Stimulated activated CD8-positive, alpha-beta memory T cell treated with anti-CD3 and anti-CD28 coated beads, Interleukin-4, amount 100 ng/mL, for 4 hours (primary cell): ENCODE measurements at regions not wholly inside any gene's neighbourhood (a gene's known extent, or its start where the extent isn't known, plus 50 kb on each side); places are given as distances from the start of the nearest gene placed in this dataset.
A peak's percentile ranks its signal among the peaks of the same experiment; 100 is the strongest.

Experiments used
- DNase-seq, 2 donors: peaks; one replicate each; pipeline ENCODE4 v3.0.0-alpha.2; 2020; ENCODE audit warnings: low read depth in 2 of 2, low spot score in 1 of 2

DNA sequence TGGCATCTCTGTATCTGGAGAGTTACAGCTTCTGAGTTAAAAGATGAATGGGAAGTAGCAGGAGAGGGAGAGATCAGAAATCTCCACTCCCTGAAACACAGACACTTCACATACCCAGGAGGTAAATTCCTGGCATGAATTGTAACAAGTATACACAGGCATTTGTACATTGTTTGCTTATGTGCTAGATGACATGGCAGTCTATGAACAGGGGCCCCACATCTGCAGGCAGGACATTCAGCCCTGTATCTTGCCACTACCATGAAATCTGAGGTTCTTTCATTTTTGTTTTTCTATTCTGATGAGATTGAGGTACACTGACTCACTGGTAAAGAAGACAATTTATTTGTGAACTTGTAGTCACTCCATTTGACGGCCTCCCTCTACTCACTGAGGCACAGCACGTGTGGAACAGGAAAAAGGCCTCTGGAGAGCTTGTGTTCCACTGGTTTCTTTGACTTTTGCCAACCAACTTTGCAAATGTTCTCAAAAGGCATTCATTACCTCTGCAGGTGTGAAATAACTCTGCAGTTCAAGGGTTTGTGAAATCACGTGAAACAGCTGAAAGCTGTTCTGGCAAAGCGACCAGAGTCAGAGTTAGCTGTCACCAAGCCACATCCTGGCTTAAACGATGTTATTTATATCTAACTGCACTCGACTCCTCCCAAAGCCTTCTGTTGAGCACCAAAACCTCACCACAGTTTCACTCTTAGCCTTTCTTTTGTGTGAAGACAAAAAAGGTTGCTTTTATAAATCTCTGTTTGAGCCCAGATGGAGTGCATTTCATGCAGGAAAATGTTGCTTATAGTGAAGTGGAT, 401.3 kb upstream of the CFAP20DC start:
- DNase-seq, result peak in 1 of 2 donors; percentile 33

DNA sequence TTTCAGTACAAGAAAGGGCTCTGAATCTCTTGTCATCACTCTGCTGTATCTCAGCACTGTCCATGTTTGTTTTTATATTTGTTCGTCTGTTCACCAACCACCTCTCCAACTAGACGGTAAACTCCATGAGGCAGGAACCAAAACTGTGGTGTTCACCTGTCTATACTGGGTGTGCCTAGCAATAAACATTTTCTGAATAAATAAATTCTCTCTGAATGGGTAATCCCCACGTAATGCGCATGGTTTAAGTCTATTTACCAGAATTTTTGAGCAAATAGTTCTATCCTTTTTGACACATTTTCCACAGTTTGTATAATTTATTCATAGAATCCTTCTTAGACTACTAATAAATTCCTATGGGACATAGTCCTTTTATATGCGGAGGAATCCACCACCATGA, 400.6 kb upstream of the CFAP20DC start:
- no peak for DNase-seq

DNA sequence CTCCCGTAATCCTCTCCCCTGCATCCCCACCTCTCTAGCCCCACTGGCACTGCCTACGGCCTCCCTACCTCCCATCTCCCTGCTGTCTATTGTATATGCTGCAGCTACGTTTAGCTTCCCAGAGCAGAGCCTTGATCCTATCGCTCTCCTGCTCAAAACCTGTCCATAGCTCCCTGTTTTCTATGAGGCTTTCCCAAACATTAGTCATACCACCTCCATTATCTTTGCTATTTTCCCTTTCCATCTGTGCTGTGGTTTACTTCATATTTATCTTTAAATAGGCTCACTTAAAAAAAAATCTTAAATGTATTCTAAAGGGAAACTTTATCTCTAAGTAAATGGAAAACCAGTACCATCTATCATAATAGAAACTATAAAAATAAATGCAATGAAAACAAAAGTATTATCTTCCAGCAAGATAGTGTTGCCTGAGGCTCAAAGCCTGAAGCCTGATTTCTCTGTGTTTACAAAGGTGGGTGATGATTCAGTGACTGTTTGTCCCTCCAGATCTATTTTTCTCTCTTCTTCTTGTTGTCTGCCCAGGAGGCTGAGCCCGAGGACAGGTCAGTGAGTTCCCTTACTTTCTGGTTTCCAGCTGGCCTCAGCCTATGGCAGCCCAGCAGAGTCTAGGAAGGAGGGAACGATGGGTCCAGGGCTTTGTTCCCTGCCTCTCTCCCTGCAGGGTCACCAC, 397.1 kb upstream of the CFAP20DC start:
- no peak for DNase-seq

DNA sequence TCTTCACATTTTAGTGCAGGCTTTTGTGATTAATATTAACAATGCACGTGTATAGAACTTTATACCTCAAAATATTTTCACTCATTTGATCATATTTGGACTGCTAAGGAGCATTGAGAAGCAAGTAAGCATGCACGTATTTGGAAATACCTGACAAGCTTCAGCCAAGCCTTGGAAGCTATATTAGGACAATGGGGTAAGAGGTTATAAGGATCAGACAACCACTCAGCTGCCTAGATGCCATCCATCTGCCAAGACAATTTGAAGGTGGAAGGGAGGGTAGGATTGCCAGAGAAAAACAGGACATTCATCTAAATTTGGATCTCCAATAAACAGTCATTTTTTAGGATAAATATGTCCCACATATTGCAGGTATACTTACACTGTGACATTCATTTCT, 394.9 kb upstream of the CFAP20DC start:
- no peak for DNase-seq

DNA sequence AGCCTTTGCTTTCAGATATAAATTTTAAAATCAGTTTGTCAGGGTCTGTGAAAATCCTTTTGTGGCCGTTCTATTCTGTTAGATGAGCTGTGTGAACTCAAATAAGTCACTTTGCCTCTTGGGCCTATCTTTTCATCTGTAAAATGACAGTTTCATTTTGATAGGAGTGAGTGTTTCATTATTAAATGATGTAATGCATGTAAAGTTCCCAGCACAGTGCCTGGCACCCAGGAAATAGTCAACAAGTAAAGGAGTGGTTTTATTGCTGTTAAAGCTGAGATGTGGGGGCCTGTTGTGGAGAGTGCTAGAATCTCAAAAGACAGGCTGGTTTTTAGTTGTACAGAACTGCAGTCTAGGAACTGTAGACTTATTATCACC, 394.5 kb upstream of the CFAP20DC start:
- DNase-seq, result no peak

DNA sequence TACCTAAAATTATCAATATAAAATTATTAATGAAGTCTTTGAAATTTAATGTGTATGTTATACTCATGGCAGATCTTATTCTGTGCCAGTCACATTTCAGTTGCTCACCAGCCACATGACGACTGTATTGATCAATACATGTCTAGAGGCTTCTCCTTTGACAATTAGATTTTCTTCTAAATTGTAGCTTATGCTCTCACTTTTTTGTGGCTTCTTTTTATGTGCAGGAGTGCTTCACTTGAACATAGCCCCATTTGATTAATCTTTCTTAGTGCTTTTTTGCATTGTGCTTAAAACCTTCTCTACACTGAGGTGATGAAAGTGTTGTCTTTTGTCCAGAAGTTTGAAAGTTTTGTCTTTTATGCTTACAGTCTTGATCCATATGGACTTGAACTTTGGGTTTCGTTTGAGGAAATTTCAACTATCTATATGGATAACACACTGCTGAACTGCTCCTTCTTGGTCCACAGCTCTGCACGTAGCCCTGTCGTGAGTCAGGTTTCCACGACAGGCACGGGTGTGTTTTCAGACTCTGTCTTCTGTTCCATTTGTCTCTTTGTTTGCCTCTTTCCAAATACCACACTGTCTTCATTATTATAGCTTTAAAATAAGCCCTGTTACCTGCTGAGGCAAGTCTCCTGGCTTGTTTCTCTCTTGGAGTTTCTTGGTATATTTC, 393.9 kb upstream of the CFAP20DC start:
- DNase-seq, result no peak

DNA sequence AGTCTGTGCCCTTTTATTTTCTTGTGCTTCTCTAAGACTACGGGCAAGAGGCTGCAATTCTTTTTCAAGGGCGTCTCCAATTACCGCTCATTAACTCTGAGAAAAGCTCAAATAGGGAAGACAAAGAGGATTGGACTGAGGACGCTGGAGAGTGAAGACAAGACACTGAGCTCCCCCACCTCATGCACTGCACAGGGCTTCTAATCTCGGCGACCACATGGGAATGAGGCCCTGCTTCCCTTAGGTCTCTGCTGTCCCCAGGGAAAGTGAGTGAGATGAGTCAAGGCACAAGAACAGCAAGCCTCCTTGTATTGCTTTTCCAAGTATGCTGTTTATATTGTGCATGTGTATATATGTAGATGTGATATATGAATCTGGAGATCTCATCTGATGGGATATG, 392.2 kb upstream of the CFAP20DC start:
- no peak for DNase-seq

DNA sequence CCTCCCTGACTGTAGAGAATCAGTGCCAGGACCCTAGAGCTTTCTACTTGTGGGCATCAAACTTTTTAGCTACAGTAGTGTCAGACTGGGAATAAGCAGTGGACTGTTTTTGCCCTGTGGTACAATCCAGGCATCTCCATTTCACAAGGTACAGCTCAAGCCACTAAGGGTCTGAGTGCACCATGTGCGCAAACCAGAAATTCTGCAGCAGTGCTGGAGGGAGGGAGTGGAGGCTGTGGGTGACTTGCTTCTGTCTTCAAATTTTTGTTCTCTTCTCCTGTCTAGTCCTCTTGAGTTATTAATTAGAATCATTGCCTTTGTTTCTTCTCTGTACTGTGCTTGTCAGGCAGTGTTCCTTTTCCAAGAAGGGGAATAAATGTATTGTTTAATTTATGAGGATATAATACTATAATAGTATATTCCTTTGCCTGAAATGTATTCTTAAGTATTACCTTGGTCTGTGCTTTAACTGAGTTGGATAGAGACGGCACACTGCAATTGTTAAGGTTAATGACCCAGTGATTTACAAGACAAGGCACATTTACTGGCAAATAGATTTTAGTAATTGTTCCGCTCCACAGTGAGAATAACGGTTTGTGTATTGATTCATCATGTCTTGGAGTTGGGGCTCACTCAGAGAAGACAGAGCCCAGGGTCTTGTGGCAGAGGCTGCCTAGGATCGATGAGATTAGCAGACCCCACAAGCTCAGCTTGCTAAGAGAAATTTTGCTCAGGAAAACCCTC, 390.6 kb upstream of the CFAP20DC start:
- no peak for DNase-seq

DNA sequence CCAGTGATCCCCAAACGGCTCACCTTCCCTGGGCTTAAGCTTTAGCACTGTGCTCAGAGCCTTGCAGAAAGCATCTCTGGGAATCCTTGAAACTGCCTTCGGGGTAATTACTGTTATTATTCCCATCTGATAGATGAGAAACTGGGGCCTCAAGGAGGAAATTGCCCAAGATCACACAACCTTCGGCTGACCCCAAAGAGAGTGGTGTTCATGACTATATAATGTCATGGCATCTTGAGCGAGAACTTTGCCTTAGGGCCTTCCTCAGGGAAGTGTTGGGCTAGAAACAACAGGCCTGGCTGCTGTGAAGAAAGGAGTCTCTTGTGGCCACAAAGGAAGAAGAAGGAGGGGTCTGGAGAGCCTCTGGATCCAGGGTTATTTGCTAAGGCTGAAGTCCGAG, 388.7 kb upstream of the CFAP20DC start:
- no peak for DNase-seq

DNA sequence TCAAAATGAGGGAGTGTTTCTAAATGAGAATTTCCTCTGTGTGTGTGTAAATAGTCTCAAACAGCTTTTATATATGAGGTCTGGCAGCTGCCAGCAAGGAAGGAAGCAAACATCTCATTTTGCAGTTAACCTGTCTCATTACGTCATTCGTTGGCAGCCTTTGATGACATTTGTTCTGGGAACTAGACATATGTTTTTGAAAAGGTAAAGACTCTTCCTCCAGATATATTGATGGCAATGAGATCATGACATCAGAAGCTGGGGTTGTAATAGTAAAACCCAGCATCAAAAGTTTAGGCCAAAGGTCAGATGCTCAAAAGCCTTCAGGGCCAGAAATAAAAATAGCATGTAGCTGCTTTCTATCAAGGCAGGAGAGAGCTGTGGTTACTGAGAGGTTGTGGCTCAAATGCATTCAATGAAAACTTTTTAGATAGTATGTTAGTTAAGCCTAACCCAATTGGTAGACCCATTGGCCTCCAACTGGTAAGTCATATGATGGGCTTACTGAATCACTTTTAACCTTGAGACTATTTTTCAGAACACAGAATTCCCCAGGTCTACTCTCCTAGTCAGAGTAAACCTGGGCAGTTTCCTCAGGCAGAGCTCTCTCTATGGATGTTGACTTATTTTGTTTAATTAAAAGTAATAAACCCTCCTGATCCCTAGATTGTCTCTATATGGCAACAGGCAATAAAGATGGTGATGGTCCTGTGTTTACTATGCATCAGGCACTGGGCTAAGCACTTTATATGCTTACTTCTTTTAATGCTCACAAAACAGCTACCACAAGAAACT, 386.5 kb upstream of the CFAP20DC start:
- DNase-seq, result no peak

DNA sequence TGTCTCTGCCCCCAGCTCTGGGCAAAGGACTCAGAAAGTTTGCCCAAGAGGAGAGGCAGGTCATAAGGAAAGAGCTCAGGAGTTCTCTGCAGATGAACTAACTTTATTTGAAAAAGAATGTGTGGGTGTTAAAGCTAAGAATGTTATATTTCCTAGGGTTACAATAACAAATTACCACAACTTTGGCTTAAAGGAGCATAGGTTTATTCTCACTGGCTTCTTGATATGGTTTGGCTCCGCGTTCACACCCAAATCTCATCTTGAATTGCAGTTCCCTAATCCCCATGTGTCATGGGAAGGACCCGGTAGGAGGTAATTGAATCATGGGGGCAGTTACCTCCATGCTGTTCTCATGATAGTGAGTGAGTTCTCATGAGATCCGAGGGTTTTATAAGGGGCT, 383.7 kb upstream of the CFAP20DC start:
- no peak for DNase-seq

DNA sequence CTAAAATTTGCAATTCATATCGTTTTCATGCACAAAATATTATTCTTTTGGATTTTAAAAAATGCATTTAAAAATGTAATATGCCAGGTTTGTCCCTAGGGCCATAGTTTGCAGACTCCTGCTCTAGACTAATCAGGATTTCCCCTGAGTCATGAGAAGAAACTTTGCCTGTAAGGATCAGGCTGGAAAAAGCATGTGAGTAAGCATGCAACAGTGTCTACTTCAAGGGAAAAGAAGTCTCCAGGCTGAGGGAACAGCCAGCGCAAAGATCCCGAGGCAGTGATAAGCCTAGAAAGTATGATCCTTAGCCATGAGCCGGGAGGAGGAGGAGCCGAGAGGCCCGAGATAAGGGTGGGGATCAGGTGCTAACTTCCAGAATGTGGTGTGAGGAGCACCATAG, 382.8 kb upstream of the CFAP20DC start:
- no peak for DNase-seq

DNA sequence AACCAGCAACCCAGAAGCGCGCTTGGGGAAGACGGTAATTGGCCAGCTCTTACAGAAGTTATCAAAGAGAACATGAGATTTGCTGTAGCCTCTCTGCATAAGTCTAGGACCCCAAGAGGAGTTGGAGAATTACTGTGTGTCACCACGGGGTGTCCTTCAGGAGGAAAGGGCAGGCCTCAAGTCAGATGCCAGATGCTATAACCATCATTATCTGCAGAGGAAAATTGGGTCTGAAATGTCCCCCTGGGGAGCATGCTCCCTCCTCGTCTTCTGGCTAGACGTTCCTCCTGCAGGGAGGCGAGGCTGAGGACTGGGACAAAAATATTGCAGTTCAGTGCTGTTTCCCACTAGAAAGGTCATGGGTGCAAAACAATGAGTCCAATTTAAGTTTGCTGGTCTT, 380.5 kb upstream of the CFAP20DC start:
- no peak for DNase-seq

DNA sequence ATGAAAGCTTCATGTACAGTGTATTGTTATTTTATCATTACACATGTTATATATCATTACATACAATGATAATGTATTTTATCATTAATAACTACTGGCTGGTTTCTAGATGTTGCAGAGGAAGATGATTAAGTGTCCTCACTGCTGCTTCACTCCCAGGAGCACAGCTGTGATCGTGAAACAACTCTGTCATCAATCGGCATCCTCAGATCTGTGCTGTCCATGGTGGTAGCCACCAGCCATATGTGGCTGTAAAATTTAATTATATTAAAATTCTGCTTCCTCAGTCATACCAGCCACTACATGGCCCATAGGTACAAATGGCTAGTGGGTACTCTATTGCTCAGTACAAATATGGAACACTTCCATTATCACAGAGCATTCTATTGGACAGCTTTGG, 379.4 kb upstream of the CFAP20DC start:
- DNase-seq, result no peak

DNA sequence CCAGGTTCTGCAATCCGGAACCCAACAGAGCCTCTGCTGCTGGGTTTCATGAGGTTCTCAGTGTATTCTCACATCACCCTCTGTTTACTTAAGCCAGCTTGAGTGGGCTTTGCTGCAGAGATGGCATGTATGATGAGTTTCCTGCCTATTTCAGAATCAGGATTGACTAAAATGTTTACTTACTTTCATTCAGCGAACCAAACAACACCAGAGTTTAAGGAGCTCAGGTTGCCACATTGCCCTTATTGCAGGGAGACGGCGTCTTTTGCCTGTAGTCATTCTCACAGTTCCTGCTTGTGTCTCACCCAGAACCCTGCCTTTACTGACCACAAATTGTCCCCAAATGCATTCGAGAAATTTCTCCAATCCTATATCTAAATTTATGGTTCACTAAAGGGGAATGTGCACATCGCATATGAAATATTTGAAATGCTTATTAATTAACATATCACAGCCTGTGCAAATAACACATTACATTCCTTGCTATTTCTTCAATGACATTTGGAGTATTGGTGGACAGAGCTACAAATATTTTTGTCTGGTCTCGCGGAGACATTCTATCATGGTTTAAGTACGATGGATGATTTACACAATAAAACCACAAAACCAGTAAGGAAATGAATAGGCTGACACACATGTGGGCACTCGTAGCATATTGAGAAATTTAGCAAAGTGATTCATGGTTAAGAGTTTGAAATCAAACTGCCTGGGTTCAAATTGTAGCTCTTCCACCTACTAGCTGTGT, 377.2 kb upstream of the CFAP20DC start:
- DNase-seq, result no peak

DNA sequence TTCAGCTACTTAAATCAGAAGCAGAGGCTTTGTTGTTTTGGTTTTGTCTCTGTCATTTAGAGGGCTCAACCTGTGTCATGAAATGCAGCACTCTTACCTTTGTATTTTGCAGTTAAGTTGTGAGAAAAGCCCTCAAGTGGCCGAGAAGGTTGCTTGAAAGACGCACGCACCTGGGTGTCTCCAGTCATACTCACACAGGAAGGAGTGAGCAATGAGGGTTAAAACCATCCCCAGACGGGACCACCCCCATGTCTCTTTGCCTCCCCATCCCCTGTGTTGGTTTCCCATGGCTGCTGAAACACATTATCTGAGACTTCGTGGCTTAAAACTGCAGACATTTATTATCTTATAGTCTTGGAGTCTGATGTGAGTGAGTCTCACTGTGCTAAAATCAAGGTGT, 376.1 kb upstream of the CFAP20DC start:
- peak in 1 of 2 donors; percentile 35 for DNase-seq

DNA sequence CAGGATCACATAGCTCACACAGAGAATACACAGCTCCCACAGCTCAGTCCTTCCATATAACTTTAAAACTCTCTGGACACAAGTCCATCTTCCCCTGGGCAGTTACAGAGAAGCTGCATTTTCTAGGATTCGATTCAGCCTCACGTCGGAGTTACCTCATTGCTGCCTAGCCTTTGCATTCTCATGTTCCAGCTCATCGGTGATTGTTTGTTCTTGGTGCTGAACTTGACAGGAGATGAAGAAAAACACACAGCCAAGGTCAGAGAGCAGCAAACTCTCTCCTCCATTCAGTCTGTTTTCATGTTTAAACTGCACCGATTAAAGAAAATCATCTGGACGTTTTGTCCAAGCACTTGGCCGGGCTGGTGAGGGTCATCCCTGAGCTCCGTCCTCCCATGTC, 375.5 kb upstream of the CFAP20DC start:
- no peak for DNase-seq

DNA sequence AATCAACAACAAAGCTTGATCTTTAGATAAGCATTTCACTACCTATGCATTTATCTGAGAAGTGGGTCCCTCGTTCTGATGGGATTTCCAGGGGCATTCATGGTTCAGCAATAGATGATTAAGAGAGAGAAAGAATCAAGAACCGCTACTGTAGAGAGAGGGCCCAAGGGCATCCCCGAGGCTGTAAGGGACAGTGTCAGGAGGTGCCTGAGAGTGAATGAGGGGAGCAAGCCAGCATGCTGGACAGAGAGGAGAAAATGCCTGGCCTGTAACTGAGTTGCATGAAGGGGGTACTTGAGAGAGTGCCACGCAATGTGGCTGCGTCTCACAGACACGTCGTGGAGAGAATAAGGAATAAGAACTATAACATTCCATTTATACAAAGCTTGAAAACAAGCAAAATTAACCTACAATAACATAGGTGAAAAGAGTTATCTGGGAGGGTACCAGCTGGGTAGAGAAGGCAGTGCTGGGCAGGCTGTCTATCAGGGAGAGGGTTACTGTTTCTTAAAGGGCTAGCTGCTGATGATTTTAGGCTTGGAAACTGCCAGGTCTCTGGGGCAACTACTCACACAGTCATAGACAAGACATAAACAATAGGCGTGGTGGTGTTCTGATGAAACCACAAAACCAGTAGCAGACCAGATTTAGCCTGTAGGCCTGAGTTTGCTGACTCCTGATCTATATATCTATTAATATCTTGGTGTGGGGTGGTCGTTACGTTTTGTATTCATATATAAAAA, 374.6 kb upstream of the CFAP20DC start:
- no peak for DNase-seq

DNA sequence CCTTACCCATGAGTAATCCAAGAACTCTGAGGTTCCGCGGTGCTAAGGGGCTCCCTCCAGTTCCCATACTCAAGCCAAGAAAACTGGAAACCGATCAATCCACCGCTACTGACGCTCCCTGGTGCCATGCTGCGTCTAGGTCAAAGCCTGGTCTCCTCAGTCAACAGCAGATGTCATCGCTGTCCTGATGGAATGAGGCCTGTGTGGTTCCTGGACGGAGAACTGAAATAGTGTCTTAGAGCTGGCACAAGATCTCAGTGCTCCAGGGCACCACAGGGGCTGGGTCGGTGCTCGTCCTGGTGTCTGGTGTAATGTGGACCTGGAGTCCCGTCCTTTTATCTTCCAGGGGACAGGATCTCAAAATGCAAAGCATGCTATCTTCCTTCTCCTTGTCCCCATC, 373.9 kb upstream of the CFAP20DC start:
- no peak for DNase-seq
